SK-N-MC (cell line): ENCODE measurements at regions not wholly inside any gene's neighbourhood (a gene's known extent, or its start where the extent isn't known, plus 50 kb on each side); places are given as distances from the start of the nearest gene placed in this dataset.
A peak's percentile ranks its signal among the peaks of the same experiment; 100 is the strongest.

Experiments
- DNase-seq: peaks from one replicate; pipeline ENCODE4 v3.0.0-alpha.2; 2011; ENCODE audit warnings: low read depth, low spot score
- H3K27ac ChIP-seq: fragments of 200-600 bp; sonication (generic); 2 replicates; pipeline ENCODE4 v1.5.1; 2016; ENCODE audit warnings: mixed run types
- H3K36me3 ChIP-seq: fragments of 200-600 bp; sonication (generic); 2 replicates; pipeline ENCODE4 v1.6.1; 2017; ENCODE audit warnings: antibody characterized with exemption, low read length, mixed read lengths; ENCODE audit not compliant: insufficient read depth
- H3K4me3 ChIP-seq: fragments of 200-600 bp; sonication (generic); 2 replicates; pipeline ENCODE4 v1.5.1; 2016
- H3K9ac ChIP-seq: fragments of 200-600 bp; sonication (generic); 2 replicates; pipeline ENCODE4 v1.8.0; 2017; ENCODE audit warnings: mixed run types, mixed read lengths; ENCODE audit not compliant: insufficient read length
- H3K9me3 ChIP-seq: fragments of 200-600 bp; sonication (generic); 2 replicates; pipeline ENCODE4 v1.6.1; 2017; ENCODE audit warnings: low read depth, mild to moderate bottlenecking, antibody characterized with exemption, low read length, moderate library complexity, mixed read lengths
- EZH2 ChIP-seq: fragments of 200-600 bp; sonication (generic); IDR thresholded peaks from one replicate; pipeline ENCODE4 v1.6.1; 2017; ENCODE audit warnings: antibody characterized with exemption
- FOXP2 ChIP-seq: optimal IDR thresholded peaks from 2 replicates; pipeline ENCODE3; 2011; ENCODE audit warnings: mild to moderate bottlenecking, moderate library complexity; ENCODE audit not compliant: insufficient read depth; ENCODE audit errors: extremely low read length, control extremely low read depth
- POLR2AphosphoS5 ChIP-seq: IDR thresholded peaks from 2 replicates; pipeline ENCODE4 v1.6.1; 2012; ENCODE audit warnings: mild to moderate bottlenecking, low read depth, low read length, borderline replicate concordance

DNA sequence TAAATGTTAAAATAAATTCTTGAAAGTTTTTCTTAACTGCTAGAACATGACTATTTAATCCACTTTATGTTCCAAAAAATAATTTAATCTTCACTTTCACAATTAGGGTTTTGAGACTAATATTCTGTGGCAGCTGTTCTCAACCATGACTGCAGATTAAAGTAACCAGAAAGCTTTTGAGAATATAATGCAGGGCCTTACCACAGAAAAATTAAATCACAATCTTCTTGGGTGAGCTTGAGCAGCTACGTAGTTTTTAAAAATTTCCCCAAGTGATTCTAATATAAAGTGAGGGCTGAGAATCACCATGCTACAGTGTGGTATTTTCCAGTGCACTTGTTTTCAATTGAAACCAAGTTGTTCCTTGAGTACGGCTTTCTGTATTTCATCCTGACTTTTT, 196.6 kb upstream of the PTCHD4 start:
- DNase-seq: no peak
- Histone ChIP-seq H3K9ac (no peak overlapping the region), H3K36me3 (no peaks in the 10 kb centered on the region), H3K9me3 (peaks cover 5% of the 10 kb centered on the region; the same call in 1 of the 2 replicates), H3K27ac (no peak overlapping the region), H3K4me3 (no peak overlapping the region)
- TF ChIP-seq POLR2AphosphoS5 (no peak), EZH2 (no peak), FOXP2 (no peak)

DNA sequence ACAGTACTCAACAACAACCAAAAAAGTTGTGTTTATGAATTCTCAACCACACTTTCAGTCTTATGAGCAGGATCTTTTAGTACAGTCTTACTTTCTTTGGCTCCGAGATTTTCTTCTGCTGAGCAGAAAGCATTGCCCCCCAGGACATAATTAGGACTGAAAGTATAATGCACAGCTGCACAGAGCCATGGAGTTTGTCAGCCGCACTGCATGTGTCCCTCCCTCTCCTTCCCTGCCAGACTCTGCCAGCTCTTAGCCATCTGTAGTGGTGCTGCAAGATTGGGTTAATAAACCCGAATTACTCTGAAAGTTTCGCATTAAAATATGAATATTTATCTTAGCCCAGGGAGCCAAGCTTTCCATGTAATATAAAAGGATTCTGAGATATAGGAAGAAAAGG, 179.6 kb upstream of the PTCHD4 start:
- TF ChIP-seq EZH2 (no peak), POLR2AphosphoS5 (no peak), FOXP2 (no peak)
- peak; percentile 20 for DNase-seq

DNA sequence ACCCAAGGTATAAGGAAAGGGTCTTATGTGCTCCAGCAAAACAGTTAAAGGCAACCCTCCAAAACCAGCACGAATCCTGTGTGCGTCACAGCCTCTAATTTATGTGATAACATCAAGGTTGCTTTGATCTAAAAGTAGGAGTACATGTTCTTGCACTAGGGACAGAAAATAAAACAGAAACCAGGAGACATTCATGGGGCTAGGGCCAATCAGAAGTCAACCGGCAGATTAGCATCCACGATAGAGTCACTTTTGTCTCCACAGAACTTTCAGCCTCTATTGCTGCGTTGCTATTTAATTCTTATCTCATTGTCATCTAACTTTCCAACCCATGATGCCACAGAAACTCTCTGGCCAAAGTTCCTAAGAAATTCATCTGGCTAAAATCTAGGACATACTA, 178.8 kb upstream of the PTCHD4 start:
- DNase-seq: no peak
- H3K4me3 ChIP-seq: no peak overlapping the region
- TF ChIP-seq EZH2 (no peak), POLR2AphosphoS5 (no peak), FOXP2 (no peak)
- H3K36me3 ChIP-seq: no peaks in the 10 kb centered on the region
- no peak overlapping the region for H3K27ac ChIP-seq
- no peaks in the 10 kb centered on the region for H3K9me3 ChIP-seq
- no peak overlapping the region for H3K9ac ChIP-seq

More for the DNA sequence above, 179.6 kb upstream of the PTCHD4 start:
- Histone ChIP-seq H3K36me3 (no peaks in the 10 kb centered on the region), H3K4me3 (peak overlapping the region; percentile 21), H3K27ac (peak overlapping the region; percentile 25; the same call in 1 of the 2 replicates), H3K9ac (no peak overlapping the region), H3K9me3 (no peaks in the 10 kb centered on the region)

DNA sequence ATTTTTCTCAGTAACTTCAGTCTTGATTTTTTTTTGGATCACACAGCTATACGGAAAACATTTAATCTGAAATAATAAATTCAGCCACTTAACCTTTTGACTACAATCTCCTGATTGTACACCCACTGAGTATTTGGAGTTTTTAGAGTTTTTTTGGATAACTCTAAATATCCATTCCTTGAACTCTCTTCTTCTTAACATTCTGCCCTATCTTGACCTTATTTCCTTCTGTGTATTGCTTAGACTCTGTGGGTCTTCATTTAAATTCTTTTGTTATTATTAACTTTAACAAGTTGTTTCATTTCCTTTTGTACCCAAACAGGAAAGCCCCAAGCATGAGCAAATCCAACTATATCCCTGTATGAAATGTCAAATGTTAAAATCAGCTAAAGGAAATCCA, 170.2 kb upstream of the PTCHD4 start:
- H3K9ac ChIP-seq: no peak overlapping the region
- H3K27ac ChIP-seq: no peak overlapping the region
- no peak overlapping the region for H3K4me3 ChIP-seq
- TF ChIP-seq POLR2AphosphoS5: no peak
- TF ChIP-seq FOXP2: no peak
- TF ChIP-seq EZH2: no peak
- no peaks in the 10 kb centered on the region for H3K36me3 ChIP-seq
- DNase-seq: no peak
- H3K9me3 ChIP-seq: no peaks in the 10 kb centered on the region

- no peak overlapping the region for H3K4me3 ChIP-seq
- no peaks in the 10 kb centered on the region for H3K36me3 ChIP-seq
- H3K27ac ChIP-seq: no peak overlapping the region
- H3K9me3 ChIP-seq: no peaks in the 10 kb centered on the region
- DNase-seq: no peak
- H3K9ac ChIP-seq: no peak overlapping the region
- TF ChIP-seq POLR2AphosphoS5 (no peak), EZH2 (no peak), FOXP2 (no peak)
These were observed 169.1 kb upstream of the PTCHD4 start for GRCh38 chr6:48280035-48280620.

GRCh38 chr6:48278261-48278660, 167.3 kb upstream of the PTCHD4 start:
- no peak for TF ChIP-seq EZH2
- TF ChIP-seq POLR2AphosphoS5: no peak
- TF ChIP-seq FOXP2: no peak
- no peaks in the 10 kb centered on the region for H3K36me3 ChIP-seq
- no peaks in the 10 kb centered on the region for H3K9me3 ChIP-seq
- no peak overlapping the region for H3K27ac ChIP-seq
- H3K9ac ChIP-seq: no peak overlapping the region
- no peak for DNase-seq
- H3K4me3 ChIP-seq: no peak overlapping the region

DNA sequence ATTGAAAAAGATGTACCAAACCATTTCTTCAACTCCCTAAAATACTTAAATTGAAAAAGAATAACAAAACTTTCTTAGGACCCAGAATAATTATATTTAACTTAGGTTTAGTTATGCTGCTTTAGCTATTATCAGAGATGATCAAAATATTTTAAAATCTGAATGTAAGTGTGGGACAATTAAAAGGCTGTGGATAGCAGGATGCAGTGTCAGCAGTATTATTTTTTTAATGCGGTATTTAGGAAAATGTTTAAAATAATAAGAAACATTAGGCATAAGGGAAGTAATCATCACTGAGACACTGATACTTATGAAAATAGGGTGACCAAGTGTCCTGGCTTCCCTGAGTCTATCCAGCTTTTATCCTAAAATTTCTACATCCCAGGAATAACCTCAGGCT, 161.5 kb upstream of the PTCHD4 start:
- no peak overlapping the region for H3K4me3 ChIP-seq
- no peak for DNase-seq
- no peaks in the 10 kb centered on the region for H3K36me3 ChIP-seq

GRCh38 chr6:48255094-48255493, 144.1 kb upstream of the PTCHD4 start:
- no peaks in the 10 kb centered on the region for H3K36me3 ChIP-seq
- H3K4me3 ChIP-seq: no peak overlapping the region
- no peak overlapping the region for H3K9ac ChIP-seq
- DNase-seq: no peak
- no peak overlapping the region for H3K27ac ChIP-seq
- TF ChIP-seq POLR2AphosphoS5: no peak
- no peak for TF ChIP-seq FOXP2
- no peak for TF ChIP-seq EZH2
- H3K9me3 ChIP-seq: no peaks in the 10 kb centered on the region

More for the DNA sequence above, 161.5 kb upstream of the PTCHD4 start:
- no peak overlapping the region for H3K9ac ChIP-seq
- no peak for TF ChIP-seq EZH2
- TF ChIP-seq FOXP2: no peak
- TF ChIP-seq POLR2AphosphoS5: no peak
- no peak overlapping the region for H3K27ac ChIP-seq
- H3K9me3 ChIP-seq: no peaks in the 10 kb centered on the region

GRCh38 chr6:48249071-48249470, 138.1 kb upstream of the PTCHD4 start:
- H3K27ac ChIP-seq: no peak overlapping the region
- no peak overlapping the region for H3K9ac ChIP-seq
- no peaks in the 10 kb centered on the region for H3K36me3 ChIP-seq
- no peak for DNase-seq
- TF ChIP-seq POLR2AphosphoS5: no peak
- TF ChIP-seq FOXP2: no peak
- no peak for TF ChIP-seq EZH2
- H3K4me3 ChIP-seq: no peak overlapping the region
- no peaks in the 10 kb centered on the region for H3K9me3 ChIP-seq
